SH-SY5Y (cell line): ENCODE measurements at regions not wholly inside any gene's neighbourhood (a gene's known extent, or its start where the extent isn't known, plus 50 kb on each side); places are given as distances from the start of the nearest gene placed in this dataset.

ENCODE experiments used
- GATA2 ChIP-seq: IDR thresholded peaks from 2 replicates; pipeline ENCODE4 v1.6.1; 2011; ENCODE audit warnings: mild to moderate bottlenecking, low read depth, low read length
- GATA3 ChIP-seq: IDR thresholded peaks from 2 replicates; pipeline ENCODE4 v1.6.1; 2011; ENCODE audit warnings: low read depth, mild to moderate bottlenecking, low read length, moderate library complexity

DNA sequence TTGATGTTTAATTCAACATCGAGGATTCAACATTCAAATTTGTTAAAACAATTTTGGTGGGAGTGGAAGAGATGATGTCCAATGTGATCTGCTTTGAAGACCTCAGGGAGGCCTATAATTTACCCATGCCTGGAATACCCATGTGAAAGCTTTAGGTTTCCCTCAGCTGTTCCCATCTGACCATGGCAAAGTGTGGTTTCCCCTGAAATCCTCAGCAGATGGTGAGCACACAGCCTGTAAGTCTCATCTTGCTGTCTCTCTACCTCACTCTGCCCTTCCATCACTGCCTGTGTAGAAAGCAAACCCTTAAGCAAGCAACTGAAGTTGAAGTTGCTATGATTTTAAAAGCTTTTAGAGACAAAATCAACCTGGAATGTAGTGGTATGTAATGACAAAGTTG is 80.1 kb upstream of the ATF3 start:
- TF ChIP-seq GATA2 (no peak), GATA3 (no peak)
